GM23248 (cell line): ENCODE measurements at regions not wholly inside any gene's neighbourhood (a gene's known extent, or its start where the extent isn't known, plus 50 kb on each side); places are given as distances from the start of the nearest gene placed in this dataset.

Experiments used
- DNase-seq: peaks from one replicate; pipeline ENCODE4 v3.0.0-alpha.2; 2015
- H2AFZ ChIP-seq: fragments of 200-600 bp; sonication (generic); 2 replicates; pipeline ENCODE4 v1.6.1; 2016; ENCODE audit warnings: antibody characterized with exemption
- H3F3A ChIP-seq: fragments of 200-600 bp; sonication (generic); 2 replicates; pipeline ENCODE4 v1.6.1; 2016; ENCODE audit warnings: mild to moderate bottlenecking, antibody characterized with exemption, mixed run types; ENCODE audit not compliant: insufficient read depth
- H3K27ac ChIP-seq: fragments of 200-600 bp; sonication (generic); 2 replicates; pipeline ENCODE4 v1.5.1; 2016; ENCODE audit warnings: mild to moderate bottlenecking
- H3K27me3 ChIP-seq: fragments of 200-600 bp; sonication (generic); replicated peaks from 2 replicates; pipeline ENCODE4 v1.6.1; 2016; ENCODE audit warnings: mild to moderate bottlenecking; ENCODE audit not compliant: insufficient read depth
- H3K36me3 ChIP-seq: fragments of 200-600 bp; sonication (generic); 2 replicates; pipeline ENCODE4 v1.6.1; 2016; ENCODE audit warnings: low read depth, mild to moderate bottlenecking
- H3K4me1 ChIP-seq: fragments of 200-600 bp; sonication (generic); 2 replicates; pipeline ENCODE4 v1.6.1; 2016; ENCODE audit warnings: mild to moderate bottlenecking; ENCODE audit not compliant: insufficient read depth
- H3K4me2 ChIP-seq: fragments of 200-600 bp; sonication (generic); one replicate; pipeline ENCODE4 v1.6.1; 2016; ENCODE audit warnings: mild to moderate bottlenecking; ENCODE audit not compliant: unreplicated experiment
- H3K4me3 ChIP-seq: fragments of 200-600 bp; sonication (generic); 2 replicates; pipeline ENCODE4 v1.5.1; 2016; ENCODE audit warnings: mild to moderate bottlenecking
- H3K79me2 ChIP-seq: fragments of 200-600 bp; sonication (generic); 2 replicates; pipeline ENCODE4 v1.6.1; 2016; ENCODE audit warnings: mild to moderate bottlenecking; ENCODE audit not compliant: insufficient read depth
- H3K9ac ChIP-seq: fragments of 200-600 bp; sonication (generic); 2 replicates; pipeline ENCODE4 v1.6.1; 2016; ENCODE audit warnings: mild to moderate bottlenecking
- H3K9me2 ChIP-seq: fragments of 200-600 bp; sonication (generic); 2 replicates; pipeline ENCODE4 v1.6.1; 2016; ENCODE audit warnings: mixed run types, mild to moderate bottlenecking, moderate library complexity; ENCODE audit not compliant: insufficient read depth
- H3K9me3 ChIP-seq: fragments of 200-600 bp; sonication (generic); one replicate; pipeline ENCODE4 v1.6.1; 2017; ENCODE audit warnings: low read depth
- H4K20me1 ChIP-seq: fragments of 200-600 bp; sonication (generic); 2 replicates; pipeline ENCODE4 v1.6.0; 2016; ENCODE audit not compliant: insufficient read depth
- EZH2 ChIP-seq: fragments of 200-600 bp; sonication (generic); IDR thresholded peaks from 2 replicates; pipeline ENCODE4 v1.6.1; 2018; ENCODE audit warnings: antibody characterized with exemption, mild to moderate bottlenecking; ENCODE audit not compliant: insufficient read depth, poor library complexity, severe bottlenecking
- EZH2phosphoT487 ChIP-seq: fragments of 200-600 bp; sonication (generic); IDR thresholded peaks from 2 replicates; pipeline ENCODE4 v1.6.1; 2018; ENCODE audit warnings: antibody characterized with exemption, moderate library complexity, mild to moderate bottlenecking, low read depth; ENCODE audit not compliant: insufficient read depth
- WGBS, 2 experiments: methylation state at CpG; one replicate each; pipeline ENCODE4 v1.1.6; 2015 to 2017; ENCODE audit warnings: low lambda C conversion rate in 2 of 2, low coverage in 1 of 2; ENCODE audit errors: missing lambda C conversion rate in 2 of 2; 5-methylcytosine and 5-hydroxymethylcytosine counted together
- in situ Hi-C: fragments of 300-500 bp; cut with MboI; formaldehyde crosslinking; loops from 2 replicates; pipeline ENCODE4 v1.15.0; 2020

DNA sequence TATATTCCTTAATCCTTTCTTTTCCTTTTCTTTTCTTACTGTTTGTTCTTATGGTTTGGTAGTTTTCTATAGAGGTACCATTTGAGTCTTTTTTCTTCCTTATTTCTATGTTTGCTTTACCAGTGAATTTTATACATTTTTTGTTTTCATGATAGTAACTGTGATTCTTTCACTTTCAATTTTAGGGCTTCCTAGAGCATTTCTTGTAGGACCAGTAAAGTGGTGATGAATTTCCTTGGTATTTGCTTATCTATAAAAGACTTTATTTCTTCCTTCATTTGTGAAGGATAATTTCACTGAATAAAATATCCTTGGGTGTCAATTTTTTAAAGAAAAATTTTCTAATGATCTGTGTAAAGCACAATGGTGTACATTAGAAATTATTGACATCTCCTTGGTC, 637.4 kb downstream of the CD109 start:
- no peaks in the 10 kb centered on the region for H3K36me3 ChIP-seq
- TF ChIP-seq EZH2, result no peak
- no peak for TF ChIP-seq EZH2phosphoT487
- H3K79me2 ChIP-seq, result no peaks in the 10 kb centered on the region
- H3K4me2 ChIP-seq, result peak overlapping the region; percentile 87
- H3K27me3 ChIP-seq, result no peaks in the 10 kb centered on the region
- H3F3A ChIP-seq, result no peaks in the 10 kb centered on the region
- in situ Hi-C loops, result no loop called here
- no peak overlapping the region for H3K27ac ChIP-seq
- no peaks in the 10 kb centered on the region for H3K9me2 ChIP-seq
- DNase-seq, result peak; percentile 37
- H3K9ac ChIP-seq, result peak overlapping the region; percentile 9; the same call in 1 of the 2 replicates
- no peaks in the 10 kb centered on the region for H4K20me1 ChIP-seq
- H3K4me3 ChIP-seq, result peak overlapping the region; percentile 38; the same call in 1 of the 2 replicates
- H2AFZ ChIP-seq, result peak overlapping the region; percentile 81
- H3K9me3 ChIP-seq, result no peaks in the 10 kb centered on the region
- peaks cover 10% of the 10 kb centered on the region for H3K4me1 ChIP-seq

DNA sequence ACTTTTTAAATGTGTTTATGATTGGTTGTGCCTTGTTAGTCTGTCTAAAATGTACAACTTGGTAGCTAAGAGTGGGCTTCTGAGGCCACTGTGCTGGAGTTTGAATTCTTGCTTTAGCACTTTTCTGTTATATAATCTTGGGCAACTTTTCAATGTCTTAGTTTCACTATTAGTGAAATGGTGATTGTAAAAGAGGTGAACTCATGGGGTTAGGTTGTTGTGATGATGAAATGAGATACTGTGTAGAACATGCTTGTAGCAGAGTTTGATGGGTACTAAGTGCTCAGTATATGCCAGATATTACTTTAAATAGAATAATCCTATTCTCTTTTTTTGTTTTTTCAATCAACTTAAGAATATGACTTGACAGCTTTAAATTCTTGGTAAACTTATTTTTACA, 624.7 kb downstream of the CD109 start:
- Histone ChIP-seq H3K36me3 (no peaks in the 10 kb centered on the region), H3K4me1 (no peaks in the 10 kb centered on the region), H3K27ac (no peak overlapping the region), H3K4me3 (no peak overlapping the region), H3K4me2 (no peak overlapping the region), H3K9ac (no peak overlapping the region), H3K27me3 (no peaks in the 10 kb centered on the region), H3K9me3 (no peaks in the 10 kb centered on the region), H2AFZ (no peak overlapping the region), H3K9me2 (no peaks in the 10 kb centered on the region), H3K79me2 (no peaks in the 10 kb centered on the region), H3F3A (no peaks in the 10 kb centered on the region), H4K20me1 (no peaks in the 10 kb centered on the region)
- TF ChIP-seq EZH2phosphoT487 (no peak), EZH2 (no peak)
- DNase-seq, result no peak
- in situ Hi-C loops, result no loop called here

DNA sequence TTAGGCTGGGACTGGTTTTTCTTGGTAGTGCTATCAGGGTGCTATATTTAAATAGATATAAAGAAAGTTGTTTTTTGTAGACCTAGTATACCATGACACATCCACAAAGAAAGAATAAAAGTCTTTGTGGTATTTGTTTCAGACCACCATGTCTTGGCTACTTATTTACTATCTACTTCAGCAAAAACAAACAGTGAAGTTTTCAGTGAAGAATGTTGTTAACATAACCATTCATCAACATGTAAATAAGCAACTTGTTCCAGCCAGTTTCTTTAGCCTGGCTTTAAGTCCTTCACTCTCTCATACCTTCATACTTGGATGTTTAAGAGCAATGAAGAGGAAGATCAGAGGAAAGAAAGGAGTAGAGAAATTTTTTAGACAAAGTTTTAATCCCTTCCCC, 624.1 kb downstream of the CD109 start:
- Histone ChIP-seq H4K20me1 (no peaks in the 10 kb centered on the region), H3F3A (no peaks in the 10 kb centered on the region), H3K9ac (no peak overlapping the region), H3K79me2 (no peaks in the 10 kb centered on the region), H3K27ac (no peak overlapping the region), H3K9me3 (no peaks in the 10 kb centered on the region), H3K9me2 (no peaks in the 10 kb centered on the region), H2AFZ (no peak overlapping the region), H3K27me3 (no peaks in the 10 kb centered on the region), H3K4me2 (no peak overlapping the region), H3K36me3 (no peaks in the 10 kb centered on the region), H3K4me1 (no peaks in the 10 kb centered on the region), H3K4me3 (no peak overlapping the region)
- no peak for TF ChIP-seq EZH2
- no peak for TF ChIP-seq EZH2phosphoT487
- in situ Hi-C loops, result no loop called here
- DNase-seq, result no peak

DNA sequence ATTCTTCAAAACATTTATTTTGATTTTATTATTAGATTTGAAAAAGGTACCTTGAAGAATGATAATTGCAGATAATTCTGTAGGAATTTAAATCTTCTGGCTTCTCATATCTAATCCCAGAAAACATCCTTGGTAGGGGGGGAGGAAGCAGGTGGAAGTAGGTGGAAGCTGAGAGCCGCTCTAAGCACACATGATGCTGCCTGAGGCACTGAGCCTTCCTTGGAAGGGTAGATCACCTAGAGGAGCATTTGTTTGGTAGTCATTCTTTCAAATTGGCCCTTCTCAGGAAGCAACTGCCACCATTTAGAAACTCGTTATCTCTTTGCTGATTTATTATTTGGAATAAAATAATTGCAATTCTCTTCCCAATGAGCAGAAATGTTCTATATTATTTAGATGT, 623.3 kb downstream of the CD109 start:
- no peaks in the 10 kb centered on the region for H3K4me1 ChIP-seq
- H3K36me3 ChIP-seq, result no peaks in the 10 kb centered on the region
- H3K9ac ChIP-seq, result no peak overlapping the region
- no peaks in the 10 kb centered on the region for H3K9me2 ChIP-seq
- no peak for TF ChIP-seq EZH2phosphoT487
- no peak for TF ChIP-seq EZH2
- no peak overlapping the region for H3K4me2 ChIP-seq
- H3K79me2 ChIP-seq, result no peaks in the 10 kb centered on the region
- no peak overlapping the region for H3K27ac ChIP-seq
- H3K9me3 ChIP-seq, result no peaks in the 10 kb centered on the region
- H2AFZ ChIP-seq, result no peak overlapping the region
- no peak overlapping the region for H3K4me3 ChIP-seq
- in situ Hi-C loops, result no loop called here
- no peaks in the 10 kb centered on the region for H3F3A ChIP-seq
- no peaks in the 10 kb centered on the region for H4K20me1 ChIP-seq
- DNase-seq, result no peak
- no peaks in the 10 kb centered on the region for H3K27me3 ChIP-seq
- WGBS, 2 experiments, result 52 to 53% methylated on average over 2 of the region's 2 CpGs

DNA sequence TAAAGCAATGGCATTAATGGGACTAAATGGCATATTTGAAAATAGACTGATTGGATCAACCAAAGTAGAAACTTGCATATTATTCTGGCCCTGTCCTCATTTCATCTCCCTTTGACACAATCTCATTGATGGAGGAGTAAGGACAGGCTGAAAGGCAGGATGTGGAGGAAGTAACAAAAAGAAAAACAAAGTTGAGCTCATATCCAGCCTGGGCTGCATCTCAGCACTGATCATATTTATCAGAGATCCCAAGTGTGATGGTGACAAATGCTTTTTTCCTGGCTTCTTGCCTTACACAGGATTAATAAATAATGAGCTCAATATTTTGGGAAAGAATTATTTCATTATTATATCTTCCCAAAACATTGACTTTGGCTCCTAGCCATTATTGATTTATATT, 622.7 kb downstream of the CD109 start:
- Histone ChIP-seq H3K4me2 (no peak overlapping the region), H3K9me2 (no peaks in the 10 kb centered on the region; the same call in 1 of the 2 replicates), H3K9me3 (no peaks in the 10 kb centered on the region), H3K36me3 (no peaks in the 10 kb centered on the region), H3K4me3 (no peak overlapping the region), H2AFZ (no peak overlapping the region), H3F3A (no peaks in the 10 kb centered on the region), H3K9ac (no peak overlapping the region), H4K20me1 (no peaks in the 10 kb centered on the region), H3K4me1 (no peaks in the 10 kb centered on the region), H3K27ac (no peak overlapping the region), H3K79me2 (no peaks in the 10 kb centered on the region), H3K27me3 (no peaks in the 10 kb centered on the region)
- in situ Hi-C loops, result no loop called here
- DNase-seq, result no peak
- TF ChIP-seq EZH2 (no peak), EZH2phosphoT487 (no peak)
